Natural killer cell treated with Interleukin-12 subunit alpha and Interleukin-12 subunit beta and Interleukin-15 and Interleukin-18, amount 100 ng/mL, for 72 hours (primary cell): ENCODE measurements at regions not wholly inside any gene's neighbourhood (a gene's known extent, or its start where the extent isn't known, plus 50 kb on each side); places are given as distances from the start of the nearest gene placed in this dataset.

Experiments
- ATAC-seq, 2 donors: fragments of 150-1000 bp; cut with Tn5 transposase in 1 of 2; sonication (Bioruptor Pico), chemical (Tn5 transposase) in 1 of 2; 2 replicates each; pipeline ENCODE4 v1.10.0; 2021
- DNase-seq: peaks from one replicate; pipeline ENCODE4 v3.0.0; 2022; ENCODE audit warnings: low spot score
- H3K27ac Mint-ChIP-seq, 2 donors: 1 replicate in 1 of 2; 2 replicates in 1 of 2; pipeline ENCODE4 v1.8.0; 2022; ENCODE audit warnings: mixed read lengths in 2 of 2, mild to moderate bottlenecking in 1 of 2, moderate library complexity in 1 of 2
- H3K27me3 Mint-ChIP-seq, 2 donors: 1 replicate in 1 of 2; 2 replicates in 1 of 2; pipeline ENCODE4 v1.8.0; 2022; ENCODE audit warnings: mixed read lengths in 2 of 2
- H3K36me3 Mint-ChIP-seq: one replicate; pipeline ENCODE4 v1.8.0; 2022; ENCODE audit warnings: mixed read lengths
- H3K4me1 Mint-ChIP-seq, 2 donors: 1 replicate in 1 of 2; 2 replicates in 1 of 2; pipeline ENCODE4 v1.8.0; 2022; ENCODE audit warnings: low read depth in 2 of 2, mixed read lengths in 2 of 2, mild to moderate bottlenecking in 1 of 2
- H3K4me3 Mint-ChIP-seq: one replicate; pipeline ENCODE4 v1.8.0; 2022; ENCODE audit warnings: mixed read lengths
- H3K9me3 Mint-ChIP-seq: 2 replicates; pipeline ENCODE4 v1.8.0; 2022; ENCODE audit warnings: mixed read lengths

DNA sequence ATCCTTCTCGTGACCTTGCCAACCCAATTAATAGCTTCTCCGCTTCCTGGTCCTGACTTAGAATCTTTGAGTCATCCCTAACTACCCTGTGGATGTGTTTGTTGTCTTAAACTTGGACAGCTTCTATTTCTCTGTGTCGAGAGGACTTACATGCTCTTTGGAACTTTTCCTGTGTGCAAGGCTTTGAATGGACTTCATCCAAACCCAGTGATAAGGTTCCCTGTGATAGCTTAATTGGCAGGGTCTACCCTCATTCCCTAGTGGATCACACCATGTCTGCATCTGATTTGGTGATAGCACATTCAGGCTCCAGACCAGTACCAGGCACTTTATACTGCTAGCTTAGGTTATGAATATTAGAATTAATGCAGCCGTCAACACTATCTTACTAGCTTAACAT is 378.2 kb upstream of the KAZN start:
- H3K4me1 Mint-ChIP-seq: no peaks in the 10 kb centered on the region
- H3K9me3 Mint-ChIP-seq: peaks cover 9% of the 10 kb centered on the region
- ATAC-seq (no peak), DNase-seq (no peak)
- peaks cover 10% of the 10 kb centered on the region for H3K36me3 Mint-ChIP-seq
- peaks cover 18 to 40% of the 10 kb centered on the region in 2 donors for H3K27me3 Mint-ChIP-seq
- no peak overlapping the region for H3K4me3 Mint-ChIP-seq
- no peak overlapping the region for H3K27ac Mint-ChIP-seq

DNA sequence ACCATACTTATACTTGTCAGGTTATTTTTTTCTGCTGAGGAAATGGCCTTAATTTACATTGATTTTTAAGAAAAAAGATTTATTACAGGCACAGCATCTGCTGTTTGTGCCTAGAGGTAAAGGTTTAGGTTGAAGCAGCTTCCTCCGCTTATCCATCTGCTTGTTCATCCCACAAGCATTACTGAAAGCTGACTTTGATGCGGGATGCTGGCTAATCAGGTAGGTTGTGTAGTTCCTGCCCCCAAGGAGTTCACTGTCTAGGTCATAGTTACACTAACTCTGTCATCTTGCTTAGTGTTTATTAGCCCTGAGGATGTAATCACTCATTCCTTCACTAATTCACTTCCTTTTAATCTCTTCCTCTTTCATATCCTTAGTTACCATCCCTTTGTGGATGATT is 377.7 kb upstream of the KAZN start:
- peaks cover 10% of the 10 kb centered on the region for H3K36me3 Mint-ChIP-seq
- no peaks in the 10 kb centered on the region for H3K4me1 Mint-ChIP-seq
- no peak overlapping the region for H3K4me3 Mint-ChIP-seq
- H3K9me3 Mint-ChIP-seq: peaks cover 9% of the 10 kb centered on the region
- no peak overlapping the region for H3K27ac Mint-ChIP-seq
- ATAC-seq (no peak), DNase-seq (no peak)
- H3K27me3 Mint-ChIP-seq: peaks cover 20 to 45% of the 10 kb centered on the region in 2 donors

DNA sequence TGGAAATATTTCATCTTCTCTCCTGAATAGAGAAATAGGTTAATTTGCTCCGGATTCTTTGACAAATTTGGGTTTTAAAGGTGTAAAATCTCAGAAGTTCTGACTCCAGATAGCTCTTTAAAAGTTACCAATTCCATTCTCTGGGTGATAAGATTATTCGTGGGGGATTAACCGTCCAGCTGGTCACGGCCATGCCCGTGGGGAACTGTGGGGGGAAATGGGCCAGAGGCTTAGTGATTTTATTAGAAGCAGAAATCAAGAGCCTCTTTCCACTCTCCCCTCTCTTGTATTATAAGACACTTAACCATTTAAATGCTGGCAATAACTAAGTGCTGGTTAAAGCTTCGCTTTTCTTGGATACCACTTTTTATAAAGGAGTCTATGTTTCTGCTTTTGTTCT is 376.4 kb upstream of the KAZN start:
- peaks cover 4% of the 10 kb centered on the region for H3K36me3 Mint-ChIP-seq
- H3K4me1 Mint-ChIP-seq: no peaks in the 10 kb centered on the region
- H3K27me3 Mint-ChIP-seq: peaks cover 22 to 41% of the 10 kb centered on the region in 2 donors
- H3K27ac Mint-ChIP-seq: no peak overlapping the region
- no peak overlapping the region for H3K4me3 Mint-ChIP-seq
- DNase-seq (no peak), ATAC-seq (no peak)
- H3K9me3 Mint-ChIP-seq: peaks cover 9% of the 10 kb centered on the region

DNA sequence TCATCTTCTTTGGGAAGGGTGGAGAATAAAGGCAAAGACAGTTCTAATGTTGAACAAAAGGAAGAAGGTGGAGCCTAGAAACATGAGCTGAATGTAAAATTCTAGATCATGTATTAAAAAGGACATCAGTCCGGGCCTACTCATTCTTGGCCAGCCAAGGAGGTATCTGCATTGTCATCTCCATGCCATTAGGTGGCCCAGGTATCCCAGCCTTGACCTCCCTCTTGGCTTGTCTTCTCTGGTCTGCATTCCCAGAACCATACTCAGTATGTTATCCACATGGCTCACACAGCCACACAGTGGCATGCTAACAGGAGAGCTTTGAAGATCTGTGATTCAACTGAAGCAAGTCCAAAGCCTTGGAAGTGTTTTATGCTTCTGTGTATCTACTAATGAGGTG is 369.8 kb upstream of the KAZN start:
- ATAC-seq (no peak), DNase-seq (no peak)
- Mint-ChIP-seq H3K4me3 (no peak overlapping the region), H3K27ac (no peak overlapping the region), H3K9me3 (peaks cover under 1% of the 10 kb centered on the region), H3K36me3 (peaks cover 1% of the 10 kb centered on the region), H3K4me1 (no peaks in the 10 kb centered on the region), H3K27me3 (peaks cover 19 to 21% of the 10 kb centered on the region in 2 donors)

DNA sequence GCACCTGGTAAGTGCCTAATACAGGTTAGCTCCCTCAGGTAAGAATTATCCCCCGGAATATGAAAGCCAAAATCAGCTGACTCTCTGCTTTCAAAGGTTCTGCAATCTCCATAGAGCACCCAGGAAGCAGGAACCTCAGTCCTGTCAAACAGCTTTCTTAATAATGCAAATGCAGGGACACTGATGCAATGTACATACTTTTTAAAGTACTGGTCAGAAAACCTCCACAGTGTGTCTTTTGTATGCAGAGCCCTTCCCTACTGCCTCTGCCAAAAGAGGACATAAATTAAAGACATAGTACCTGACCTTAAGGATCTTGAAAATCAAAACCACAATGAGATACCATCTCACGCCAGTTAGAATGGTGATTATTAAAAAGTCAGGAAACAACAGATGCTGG is 365.0 kb upstream of the KAZN start:
- H3K36me3 Mint-ChIP-seq: no peaks in the 10 kb centered on the region
- H3K27me3 Mint-ChIP-seq: peaks cover 7 to 8% of the 10 kb centered on the region in 2 donors
- ATAC-seq (no peak), DNase-seq (no peak)
- no peak overlapping the region for H3K4me3 Mint-ChIP-seq
- no peaks in the 10 kb centered on the region for H3K9me3 Mint-ChIP-seq
- no peaks in the 10 kb centered on the region for H3K4me1 Mint-ChIP-seq
- no peak overlapping the region for H3K27ac Mint-ChIP-seq

DNA sequence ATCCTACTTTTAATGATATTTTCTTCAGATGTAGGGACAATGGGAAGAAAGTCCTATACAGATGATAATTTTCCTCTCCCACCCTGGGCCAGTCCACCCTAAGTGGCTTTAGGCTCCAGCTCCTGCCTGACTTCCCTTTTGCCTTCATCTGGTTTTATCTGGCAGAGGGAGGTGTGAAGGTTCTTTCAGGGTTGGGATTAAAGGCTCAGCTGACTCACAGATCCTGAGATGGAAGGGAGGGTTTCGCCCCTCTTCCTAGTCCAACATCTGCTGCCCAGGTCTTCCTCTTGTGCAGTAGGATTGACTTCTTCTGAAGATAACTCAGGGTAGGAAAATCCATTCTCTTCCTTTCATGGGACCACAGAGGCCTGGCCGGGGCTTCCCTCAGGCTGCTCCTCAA is 362.4 kb upstream of the KAZN start:
- H3K36me3 Mint-ChIP-seq: no peaks in the 10 kb centered on the region
- no peak overlapping the region for H3K4me3 Mint-ChIP-seq
- peaks cover 7 to 8% of the 10 kb centered on the region in 2 donors for H3K27me3 Mint-ChIP-seq
- ATAC-seq: no peak
- H3K4me1 Mint-ChIP-seq: no peaks in the 10 kb centered on the region
- H3K9me3 Mint-ChIP-seq: no peaks in the 10 kb centered on the region
- DNase-seq: no peak
- H3K27ac Mint-ChIP-seq: no peak overlapping the region

DNA sequence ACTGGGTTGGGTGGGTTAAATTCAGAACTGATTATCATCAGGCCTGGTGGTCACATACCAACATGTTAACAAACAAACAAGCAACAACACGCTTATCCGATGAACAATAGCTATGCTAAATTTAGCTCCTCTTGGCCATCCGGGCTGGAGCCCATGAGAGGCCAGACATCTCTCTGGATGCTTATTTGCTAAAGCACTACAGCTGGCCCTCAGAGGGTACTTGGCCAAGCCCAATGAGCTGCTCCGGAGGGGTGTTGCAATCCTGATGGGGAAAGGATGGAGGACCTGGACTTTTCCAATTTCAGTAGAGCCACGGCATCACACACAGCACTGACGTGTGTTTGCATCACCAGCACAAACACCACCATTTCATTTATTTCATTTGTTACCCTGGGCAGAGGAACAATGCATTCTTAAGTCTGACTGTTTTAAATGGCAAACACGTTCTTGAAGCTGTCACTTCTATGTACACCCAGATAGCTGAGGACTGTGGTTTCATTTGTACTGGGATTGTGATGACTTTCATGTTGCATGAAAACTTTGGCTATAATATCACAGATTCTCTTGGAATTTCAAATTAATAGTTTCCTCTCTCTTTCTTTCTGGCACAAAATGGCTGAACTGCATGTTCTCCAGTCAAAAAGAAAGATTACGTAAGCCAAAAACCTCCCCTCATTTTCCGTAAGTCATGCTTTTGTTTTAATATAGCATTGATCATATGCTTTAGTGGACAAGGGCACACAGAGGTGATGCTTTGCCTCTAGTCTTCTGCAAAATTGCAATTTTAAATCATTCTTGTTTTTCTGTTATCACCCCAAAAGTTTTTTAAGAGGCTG is 359.8 kb upstream of the KAZN start:
- H3K27me3 Mint-ChIP-seq: peaks cover 12 to 14% of the 10 kb centered on the region in 2 donors
- no peak overlapping the region for H3K27ac Mint-ChIP-seq
- no peak overlapping the region for H3K4me3 Mint-ChIP-seq
- DNase-seq (no peak), ATAC-seq (no peak)
- H3K36me3 Mint-ChIP-seq: no peaks in the 10 kb centered on the region
- no peaks in the 10 kb centered on the region for H3K4me1 Mint-ChIP-seq
- H3K9me3 Mint-ChIP-seq: no peaks in the 10 kb centered on the region

DNA sequence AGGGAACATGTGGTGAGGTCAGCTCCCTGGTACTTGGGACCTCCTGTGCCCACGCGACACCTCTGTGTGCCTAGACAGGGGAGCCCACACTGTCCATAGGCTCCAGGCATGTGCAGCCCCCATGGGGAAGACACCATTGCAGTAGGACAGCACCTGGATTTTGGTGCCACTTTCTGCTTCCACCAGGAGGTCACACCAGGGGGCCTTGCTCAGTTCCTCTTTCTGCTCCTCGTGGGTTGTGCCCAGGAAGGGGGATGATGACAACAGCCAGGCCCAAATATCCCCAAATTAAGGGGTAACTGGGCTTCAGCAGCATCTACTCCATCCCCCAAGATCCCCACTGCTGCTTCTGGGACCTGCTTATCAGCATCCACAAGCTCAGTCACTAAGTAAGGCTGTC is 358.2 kb upstream of the KAZN start:
- no peak overlapping the region for H3K27ac Mint-ChIP-seq
- H3K4me1 Mint-ChIP-seq: no peaks in the 10 kb centered on the region
- no peaks in the 10 kb centered on the region for H3K9me3 Mint-ChIP-seq
- H3K4me3 Mint-ChIP-seq: no peak overlapping the region
- ATAC-seq (no peak), DNase-seq (no peak)
- no peaks in the 10 kb centered on the region for H3K36me3 Mint-ChIP-seq
- H3K27me3 Mint-ChIP-seq: peaks cover 17 to 25% of the 10 kb centered on the region in 2 donors

DNA sequence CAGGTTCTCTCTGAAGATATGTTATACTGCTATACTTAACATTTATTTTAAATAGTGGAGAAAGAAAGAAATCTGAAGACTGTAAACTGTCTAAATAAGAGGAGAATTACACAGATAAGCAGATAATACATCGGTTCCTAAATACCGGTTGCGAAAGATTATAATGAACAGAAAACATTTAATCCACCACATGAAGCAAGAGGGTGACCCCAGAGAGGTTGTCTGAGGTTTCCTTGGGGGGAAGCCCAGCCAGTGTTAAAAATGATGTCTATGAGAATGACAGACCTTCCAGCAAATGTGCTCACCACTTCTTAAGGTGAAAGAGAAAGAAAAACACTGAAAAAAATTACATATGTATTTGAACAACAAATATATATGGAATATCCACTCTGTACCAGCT is 356.4 kb upstream of the KAZN start:
- Mint-ChIP-seq H3K4me3 (no peak overlapping the region), H3K27ac (no peak overlapping the region), H3K36me3 (no peaks in the 10 kb centered on the region), H3K27me3 (peaks cover 15 to 25% of the 10 kb centered on the region in 2 donors), H3K9me3 (no peaks in the 10 kb centered on the region), H3K4me1 (no peaks in the 10 kb centered on the region)
- no peak for ATAC-seq
- DNase-seq: no peak

DNA sequence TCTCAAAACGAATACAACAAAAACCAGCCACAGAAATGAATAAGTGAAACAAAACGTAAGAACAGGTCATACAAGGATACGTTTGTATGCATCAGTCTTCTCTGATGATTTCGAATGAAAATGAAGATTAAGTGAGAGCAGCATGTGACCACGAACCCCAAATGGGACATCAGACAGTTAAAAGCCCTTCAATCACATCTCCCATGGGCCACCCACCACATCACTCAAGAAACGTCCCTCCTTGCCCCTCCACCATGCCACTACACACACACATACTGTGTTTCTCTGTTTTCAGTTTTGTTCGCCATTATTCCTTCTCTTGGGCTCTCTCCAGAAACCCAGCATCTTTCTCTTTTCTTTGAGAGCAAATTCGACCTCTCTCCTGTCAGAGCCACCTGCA is 355.6 kb upstream of the KAZN start:
- H3K4me1 Mint-ChIP-seq: no peaks in the 10 kb centered on the region
- no peak overlapping the region for H3K27ac Mint-ChIP-seq
- peaks cover 15 to 26% of the 10 kb centered on the region in 2 donors for H3K27me3 Mint-ChIP-seq
- no peaks in the 10 kb centered on the region for H3K9me3 Mint-ChIP-seq
- no peak for ATAC-seq
- no peak for DNase-seq
- no peak overlapping the region for H3K4me3 Mint-ChIP-seq
- no peaks in the 10 kb centered on the region for H3K36me3 Mint-ChIP-seq

DNA sequence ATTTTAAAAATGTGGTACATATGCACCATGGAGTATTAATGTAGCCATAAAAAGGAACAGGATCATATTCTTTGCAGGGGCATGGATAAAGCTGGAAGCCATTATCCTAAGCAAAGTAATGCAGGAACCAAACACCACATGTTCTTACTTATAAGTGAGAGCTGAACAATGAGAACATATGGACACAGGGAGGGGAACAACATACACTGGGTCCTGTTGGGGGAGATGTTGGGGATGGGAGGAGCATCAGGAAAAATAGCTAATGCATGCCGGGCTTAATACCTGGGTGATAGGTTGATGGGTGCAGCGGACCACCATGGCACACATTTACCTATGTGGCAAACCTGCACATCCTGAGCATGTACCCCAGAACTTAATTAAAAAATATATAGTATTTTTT is 352.5 kb upstream of the KAZN start:
- no peak overlapping the region for H3K4me3 Mint-ChIP-seq
- DNase-seq (no peak), ATAC-seq (no peak)
- peaks cover 21 to 35% of the 10 kb centered on the region in 2 donors for H3K27me3 Mint-ChIP-seq
- H3K4me1 Mint-ChIP-seq: no peaks in the 10 kb centered on the region
- H3K9me3 Mint-ChIP-seq: no peaks in the 10 kb centered on the region
- H3K36me3 Mint-ChIP-seq: no peaks in the 10 kb centered on the region
- no peak overlapping the region for H3K27ac Mint-ChIP-seq

DNA sequence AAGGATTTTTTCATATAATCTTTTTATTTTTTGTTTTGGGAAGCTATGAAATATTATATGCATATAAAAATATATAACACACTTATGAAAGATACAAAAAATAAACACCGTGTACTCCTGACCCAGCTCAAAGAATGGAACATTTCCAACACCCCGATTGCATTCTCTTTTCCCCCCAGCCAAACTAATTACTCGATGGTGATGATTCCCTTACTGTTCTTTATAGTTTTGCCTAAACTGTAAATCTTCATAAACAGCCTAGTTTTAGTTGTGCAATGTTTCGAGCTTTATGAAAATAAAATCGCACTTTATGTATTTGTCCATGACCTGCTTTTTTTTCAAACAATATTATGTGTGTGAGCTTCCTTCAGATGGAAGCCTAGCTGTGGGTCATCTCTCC is 352.0 kb upstream of the KAZN start:
- no peak for ATAC-seq
- Mint-ChIP-seq H3K27ac (no peak overlapping the region), H3K4me3 (no peak overlapping the region), H3K36me3 (no peaks in the 10 kb centered on the region), H3K4me1 (no peaks in the 10 kb centered on the region), H3K9me3 (no peaks in the 10 kb centered on the region), H3K27me3 (peaks cover 21 to 31% of the 10 kb centered on the region in 2 donors)
- DNase-seq: no peak

DNA sequence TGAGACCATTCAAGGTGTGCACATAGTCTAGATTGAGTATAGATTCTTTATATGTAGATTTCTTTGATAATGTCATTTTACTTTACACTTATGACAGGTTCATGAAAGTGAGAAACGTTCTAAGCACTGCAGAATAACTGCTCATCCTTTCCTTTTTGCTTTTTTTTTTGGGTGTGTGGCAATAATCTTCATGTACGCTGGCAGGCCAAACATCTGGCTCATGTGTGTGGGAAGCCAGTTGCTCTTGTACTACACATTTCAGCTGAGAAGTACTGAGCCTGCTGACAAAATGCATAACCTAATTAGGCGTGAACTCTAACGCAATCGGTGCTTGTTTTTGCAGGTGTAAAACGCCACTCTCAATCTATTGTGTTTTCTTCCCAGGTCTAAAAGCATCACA is 350.8 kb upstream of the KAZN start:
- no peak overlapping the region for H3K4me3 Mint-ChIP-seq
- no peaks in the 10 kb centered on the region for H3K4me1 Mint-ChIP-seq
- H3K27me3 Mint-ChIP-seq: peaks cover 23 to 29% of the 10 kb centered on the region in 2 donors
- no peaks in the 10 kb centered on the region for H3K36me3 Mint-ChIP-seq
- H3K27ac Mint-ChIP-seq: no peak overlapping the region
- no peaks in the 10 kb centered on the region for H3K9me3 Mint-ChIP-seq
- DNase-seq (no peak), ATAC-seq (no peak)

DNA sequence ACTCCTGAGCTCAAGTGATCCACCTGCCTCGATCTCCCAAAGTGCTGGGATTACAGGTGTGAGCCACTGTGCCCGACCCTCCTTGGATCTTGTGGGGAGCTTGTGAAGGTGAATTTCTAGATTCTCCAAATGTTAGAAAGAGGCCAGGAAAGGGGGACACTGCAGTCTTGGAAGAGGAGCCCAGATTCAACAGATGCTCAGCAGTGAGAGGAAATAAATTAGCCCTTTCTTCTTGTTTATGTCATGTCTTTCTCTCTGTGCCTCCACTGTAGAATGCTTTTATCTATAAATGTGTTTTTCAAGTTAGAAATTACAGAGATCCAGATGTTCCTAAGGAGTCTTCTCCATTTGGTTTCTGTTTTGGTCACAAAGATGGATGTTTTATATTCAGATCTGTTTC is 346.6 kb upstream of the KAZN start:
- H3K4me1 Mint-ChIP-seq: no peaks in the 10 kb centered on the region
- no peaks in the 10 kb centered on the region for H3K9me3 Mint-ChIP-seq
- no peaks in the 10 kb centered on the region for H3K36me3 Mint-ChIP-seq
- ATAC-seq (no peak), DNase-seq (no peak)
- no peak overlapping the region for H3K4me3 Mint-ChIP-seq
- H3K27me3 Mint-ChIP-seq: peaks cover 12 to 23% of the 10 kb centered on the region in 2 donors
- no peak overlapping the region for H3K27ac Mint-ChIP-seq

DNA sequence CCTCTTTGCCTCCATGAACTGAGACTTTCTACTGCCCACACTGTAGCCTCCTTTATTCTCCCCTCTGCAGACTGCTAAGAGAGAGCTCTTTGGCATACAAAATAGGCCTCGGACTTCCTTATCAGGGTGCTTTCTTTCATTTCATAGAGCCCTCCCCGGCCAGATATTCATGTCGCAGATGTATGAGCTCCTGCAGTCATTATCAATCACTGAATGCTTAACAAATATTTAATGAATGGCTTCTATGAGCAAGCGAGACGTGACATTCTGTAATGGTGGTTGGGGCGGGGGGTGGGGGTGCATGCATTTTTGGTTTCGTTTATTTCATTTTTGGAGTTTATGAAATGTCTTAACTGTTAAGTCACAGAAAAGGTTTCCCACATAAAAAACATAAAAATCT is 344.8 kb upstream of the KAZN start:
- ATAC-seq (no peak), DNase-seq (no peak)
- Mint-ChIP-seq H3K27me3 (peaks cover 8 to 16% of the 10 kb centered on the region in 2 donors), H3K4me3 (no peak overlapping the region), H3K9me3 (no peaks in the 10 kb centered on the region), H3K36me3 (no peaks in the 10 kb centered on the region), H3K4me1 (no peaks in the 10 kb centered on the region), H3K27ac (no peak overlapping the region)
